ENCODE measurements at regions not wholly inside any gene's neighbourhood (a gene's known extent, or its start where the extent isn't known, plus 50 kb on each side); places are given as distances from the start of the nearest gene placed in this dataset.

GRCh38 chr2:611519-611918 is 65.7 kb downstream of the TMEM18 start:
- no peak for DNase-seq
- no peak overlapping the region for H3K4me3 Mint-ChIP-seq
- intact Hi-C loops (cut with micrococcal nuclease): no loop called here
- H3K27ac Mint-ChIP-seq: no peak overlapping the region
- H3K4me1 Mint-ChIP-seq (ENCODE audit: low read depth): no peaks in the 10 kb centered on the region
- H3K36me3 Mint-ChIP-seq (ENCODE audit: low read depth): no peaks in the 10 kb centered on the region
- H3K27me3 Mint-ChIP-seq (ENCODE audit: low read depth): peaks cover 3% of the 10 kb centered on the region
- CTCF ChIA-PET: no interaction called here
- no peaks in the 10 kb centered on the region for H3K9me3 Mint-ChIP-seq

- Mint-ChIP-seq H3K36me3 (ENCODE audit: low read depth) (no peaks in the 10 kb centered on the region), H3K4me1 (ENCODE audit: low read depth) (no peaks in the 10 kb centered on the region), H3K9me3 (no peaks in the 10 kb centered on the region), H3K27ac (no peak overlapping the region), H3K27me3 (ENCODE audit: low read depth) (peaks cover 3% of the 10 kb centered on the region), H3K4me3 (no peak overlapping the region)
- no peak for DNase-seq
- intact Hi-C loops (cut with micrococcal nuclease): no loop called here
- CTCF ChIA-PET: no interaction called here
Measured at GRCh38 chr2:610491-610890, 66.7 kb downstream of the TMEM18 start.

GRCh38 chr2:609881-610280 is 67.3 kb downstream of the TMEM18 start:
- H3K4me3 Mint-ChIP-seq: no peak overlapping the region
- H3K27ac Mint-ChIP-seq: no peak overlapping the region
- H3K9me3 Mint-ChIP-seq: no peaks in the 10 kb centered on the region
- H3K36me3 Mint-ChIP-seq (ENCODE audit: low read depth): no peaks in the 10 kb centered on the region
- DNase-seq: no peak
- peaks cover 3% of the 10 kb centered on the region for H3K27me3 Mint-ChIP-seq (ENCODE audit: low read depth)
- intact Hi-C loops (cut with micrococcal nuclease): no loop called here
- H3K4me1 Mint-ChIP-seq (ENCODE audit: low read depth): no peaks in the 10 kb centered on the region
- CTCF ChIA-PET: no interaction called here

GRCh38 chr2:609449-609848 is 67.8 kb downstream of the TMEM18 start:
- DNase-seq: no peak
- H3K27ac Mint-ChIP-seq: no peak overlapping the region
- intact Hi-C loops (cut with micrococcal nuclease): no loop called here
- H3K36me3 Mint-ChIP-seq (ENCODE audit: low read depth): no peaks in the 10 kb centered on the region
- no peaks in the 10 kb centered on the region for H3K9me3 Mint-ChIP-seq
- no peaks in the 10 kb centered on the region for H3K4me1 Mint-ChIP-seq (ENCODE audit: low read depth)
- CTCF ChIA-PET: no interaction called here
- H3K27me3 Mint-ChIP-seq (ENCODE audit: low read depth): peaks cover 3% of the 10 kb centered on the region
- no peak overlapping the region for H3K4me3 Mint-ChIP-seq

GRCh38 chr2:608711-609110 is 68.5 kb downstream of the TMEM18 start:
- H3K27me3 Mint-ChIP-seq (ENCODE audit: low read depth): no peaks in the 10 kb centered on the region
- no peaks in the 10 kb centered on the region for H3K4me1 Mint-ChIP-seq (ENCODE audit: low read depth)
- CTCF ChIA-PET: no interaction called here
- no peaks in the 10 kb centered on the region for H3K36me3 Mint-ChIP-seq (ENCODE audit: low read depth)
- H3K4me3 Mint-ChIP-seq: no peak overlapping the region
- DNase-seq: no peak
- no peaks in the 10 kb centered on the region for H3K9me3 Mint-ChIP-seq
- intact Hi-C loops (cut with micrococcal nuclease): no loop called here
- H3K27ac Mint-ChIP-seq: no peak overlapping the region

GRCh38 chr2:608297-608696 is 68.9 kb downstream of the TMEM18 start:
- no peak overlapping the region for H3K27ac Mint-ChIP-seq
- no peaks in the 10 kb centered on the region for H3K9me3 Mint-ChIP-seq
- intact Hi-C loops (cut with micrococcal nuclease): no loop called here
- no peaks in the 10 kb centered on the region for H3K27me3 Mint-ChIP-seq (ENCODE audit: low read depth)
- no peak overlapping the region for H3K4me3 Mint-ChIP-seq
- H3K4me1 Mint-ChIP-seq (ENCODE audit: low read depth): no peaks in the 10 kb centered on the region
- CTCF ChIA-PET: no interaction called here
- no peaks in the 10 kb centered on the region for H3K36me3 Mint-ChIP-seq (ENCODE audit: low read depth)
- no peak for DNase-seq

- no peak overlapping the region for H3K4me3 Mint-ChIP-seq
- H3K9me3 Mint-ChIP-seq: no peaks in the 10 kb centered on the region
- DNase-seq: no peak
- H3K36me3 Mint-ChIP-seq (ENCODE audit: low read depth): no peaks in the 10 kb centered on the region
- CTCF ChIA-PET: no interaction called here
- no peak overlapping the region for H3K27ac Mint-ChIP-seq
- intact Hi-C loops (cut with micrococcal nuclease): no loop called here
- H3K27me3 Mint-ChIP-seq (ENCODE audit: low read depth): no peaks in the 10 kb centered on the region
- no peaks in the 10 kb centered on the region for H3K4me1 Mint-ChIP-seq (ENCODE audit: low read depth)
Measured at GRCh38 chr2:607709-608108, 69.5 kb downstream of the TMEM18 start.

- no peaks in the 10 kb centered on the region for H3K27me3 Mint-ChIP-seq (ENCODE audit: low read depth)
- no peak overlapping the region for H3K4me3 Mint-ChIP-seq
Measured at GRCh38 chr2:607172-607571, 70.0 kb downstream of the TMEM18 start.

GRCh38 chr2:605674-606608 is 71.3 kb downstream of the TMEM18 start:
- H3K4me3 Mint-ChIP-seq: no peak overlapping the region
- H3K9me3 Mint-ChIP-seq: no peaks in the 10 kb centered on the region
- H3K36me3 Mint-ChIP-seq (ENCODE audit: low read depth): no peaks in the 10 kb centered on the region
- no peak for DNase-seq
- intact Hi-C loops (cut with micrococcal nuclease): no loop called here
- H3K27me3 Mint-ChIP-seq (ENCODE audit: low read depth): no peaks in the 10 kb centered on the region
- no peak overlapping the region for H3K27ac Mint-ChIP-seq
- CTCF ChIA-PET: interaction anchor here (0.5 kb wide), 1 partner anchor 171 kb away, joined by 3 read pairs; no protein-coding TSS in a partner anchor
- no peaks in the 10 kb centered on the region for H3K4me1 Mint-ChIP-seq (ENCODE audit: low read depth)

More at GRCh38 chr2:607172-607571, 70.0 kb downstream of the TMEM18 start:
- no peaks in the 10 kb centered on the region for H3K9me3 Mint-ChIP-seq
- DNase-seq: no peak
- no peaks in the 10 kb centered on the region for H3K36me3 Mint-ChIP-seq (ENCODE audit: low read depth)
- no peak overlapping the region for H3K27ac Mint-ChIP-seq
- no peaks in the 10 kb centered on the region for H3K4me1 Mint-ChIP-seq (ENCODE audit: low read depth)
- intact Hi-C loops (cut with micrococcal nuclease): no loop called here
- CTCF ChIA-PET: no interaction called here

GRCh38 chr2:604854-605524 is 72.2 kb downstream of the TMEM18 start:
- CTCF ChIA-PET: no interaction called here
- Mint-ChIP-seq H3K4me3 (no peak overlapping the region), H3K27ac (no peak overlapping the region), H3K4me1 (ENCODE audit: low read depth) (no peaks in the 10 kb centered on the region), H3K36me3 (ENCODE audit: low read depth) (no peaks in the 10 kb centered on the region), H3K9me3 (no peaks in the 10 kb centered on the region), H3K27me3 (ENCODE audit: low read depth) (no peaks in the 10 kb centered on the region)
- DNase-seq: no peak
- intact Hi-C loops (cut with micrococcal nuclease): no loop called here

DNA sequence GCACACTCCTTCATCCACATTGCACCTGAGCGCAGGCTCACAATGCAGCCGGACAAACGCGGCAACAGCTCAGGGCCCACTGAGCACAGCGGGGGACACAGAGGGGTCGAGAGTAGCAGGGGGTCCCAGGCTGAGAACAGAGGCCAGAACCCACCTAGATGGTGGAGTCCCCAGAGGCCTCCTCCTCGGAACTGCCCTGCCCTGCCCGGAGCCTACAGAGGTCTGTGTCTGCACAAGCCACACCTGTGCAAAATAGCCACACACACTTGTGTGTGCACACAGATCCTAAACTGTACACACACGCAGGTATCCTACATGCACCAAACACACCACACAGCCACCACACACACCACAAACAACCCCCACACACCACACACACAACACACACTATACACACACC is 72.8 kb downstream of the TMEM18 start:
- Mint-ChIP-seq H3K4me3 (no peak overlapping the region), H3K4me1 (ENCODE audit: low read depth) (no peaks in the 10 kb centered on the region), H3K27ac (no peak overlapping the region), H3K27me3 (ENCODE audit: low read depth) (no peaks in the 10 kb centered on the region), H3K36me3 (ENCODE audit: low read depth) (no peaks in the 10 kb centered on the region), H3K9me3 (no peaks in the 10 kb centered on the region)
- intact Hi-C loops (cut with micrococcal nuclease): no loop called here
- no peak for DNase-seq
- CTCF ChIA-PET: no interaction called here

DNA sequence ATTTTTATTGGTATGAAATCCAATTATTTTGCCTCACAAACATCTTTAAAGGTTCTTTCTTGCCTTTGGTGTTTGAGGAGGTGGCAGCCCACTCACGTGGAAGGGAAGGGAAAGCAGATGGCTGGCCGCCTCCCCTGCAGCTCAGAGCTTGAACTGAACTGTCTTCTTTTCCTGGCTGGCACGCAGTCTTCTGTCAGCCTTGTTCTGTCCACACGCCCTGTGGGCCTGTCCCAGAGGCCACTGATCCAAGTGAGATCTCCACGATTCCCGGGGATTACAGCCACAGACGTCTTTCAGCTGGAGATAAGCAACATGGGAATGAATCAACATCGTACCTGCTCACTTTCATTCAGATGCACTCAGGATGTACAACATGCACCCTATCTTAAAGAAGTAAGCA is 73.3 kb downstream of the TMEM18 start:
- no peaks in the 10 kb centered on the region for H3K36me3 Mint-ChIP-seq (ENCODE audit: low read depth)
- CTCF ChIA-PET: no interaction called here
- no peak overlapping the region for H3K27ac Mint-ChIP-seq
- no peaks in the 10 kb centered on the region for H3K4me1 Mint-ChIP-seq (ENCODE audit: low read depth)
- no peak overlapping the region for H3K4me3 Mint-ChIP-seq
- no peaks in the 10 kb centered on the region for H3K27me3 Mint-ChIP-seq (ENCODE audit: low read depth)
- H3K9me3 Mint-ChIP-seq: no peaks in the 10 kb centered on the region
- no peak for DNase-seq
- intact Hi-C loops (cut with micrococcal nuclease): no loop called here

DNA sequence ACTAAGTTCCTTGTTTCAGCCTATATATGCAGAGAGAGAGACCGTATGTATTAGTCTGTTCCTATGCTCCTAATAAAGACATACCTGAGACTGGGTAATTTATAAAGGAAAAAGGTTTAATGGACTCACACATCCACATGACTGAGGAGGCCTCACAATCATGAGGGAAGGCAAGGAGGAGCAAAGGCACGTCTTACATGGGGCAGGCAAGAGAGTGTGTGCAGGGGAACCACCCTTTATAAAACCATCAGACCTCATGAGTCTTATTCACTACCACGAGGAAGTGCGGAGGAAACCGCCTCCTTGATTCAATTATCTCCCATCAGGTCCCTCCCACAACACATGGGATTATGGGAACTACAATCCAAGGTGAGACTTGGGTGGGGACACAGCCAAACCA is 73.8 kb downstream of the TMEM18 start:
- no peaks in the 10 kb centered on the region for H3K4me1 Mint-ChIP-seq (ENCODE audit: low read depth)
- intact Hi-C loops (cut with micrococcal nuclease): no loop called here
- H3K36me3 Mint-ChIP-seq (ENCODE audit: low read depth): no peaks in the 10 kb centered on the region
- no peak overlapping the region for H3K4me3 Mint-ChIP-seq
- H3K27me3 Mint-ChIP-seq (ENCODE audit: low read depth): no peaks in the 10 kb centered on the region
- no peaks in the 10 kb centered on the region for H3K9me3 Mint-ChIP-seq
- no peak overlapping the region for H3K27ac Mint-ChIP-seq
- DNase-seq: no peak
- CTCF ChIA-PET: no interaction called here

Measured in activated naive CD4-positive, alpha-beta T cell treated with anti-CD3 and anti-CD28 coated beads for 36 hours (primary cell).